MM.1S (cell line): ENCODE measurements at regions not wholly inside any gene's neighbourhood (a gene's known extent, or its start where the extent isn't known, plus 50 kb on each side); places are given as distances from the start of the nearest gene placed in this dataset.

Experiments
- CTCF ChIP-seq: fragments of 300-600 bp; sonication (generic); IDR thresholded peaks from 2 replicates; pipeline ENCODE4 v1.5.1; 2016; ENCODE audit warnings: antibody characterized with exemption, low read length, mixed read lengths
- EZH2phosphoT487 ChIP-seq: fragments of 300-600 bp; sonication (generic); IDR thresholded peaks from 2 replicates; pipeline ENCODE4 v1.6.1; 2018; ENCODE audit warnings: antibody characterized with exemption, low read length

GRCh38 chr12:125593269-125593668 is 528.0 kb downstream of the AACS start:
- TF ChIP-seq CTCF = no peak
- no peak for TF ChIP-seq EZH2phosphoT487
